GM18861 (cell line): ENCODE measurements at regions not wholly inside any gene's neighbourhood (a gene's known extent, or its start where the extent isn't known, plus 50 kb on each side); places are given as distances from the start of the nearest gene placed in this dataset.

Experiments
- ATAC-seq: cut with Tn5 transposase; IDR thresholded peaks from one replicate; pipeline ENCODE4 v1.9.1; 2021; ENCODE audit not compliant: unreplicated experiment

- ATAC-seq, result no peak
These were observed 1053.6 kb downstream of the SLC6A15 start for GRCh38 chr12:83859021-83859420.

DNA sequence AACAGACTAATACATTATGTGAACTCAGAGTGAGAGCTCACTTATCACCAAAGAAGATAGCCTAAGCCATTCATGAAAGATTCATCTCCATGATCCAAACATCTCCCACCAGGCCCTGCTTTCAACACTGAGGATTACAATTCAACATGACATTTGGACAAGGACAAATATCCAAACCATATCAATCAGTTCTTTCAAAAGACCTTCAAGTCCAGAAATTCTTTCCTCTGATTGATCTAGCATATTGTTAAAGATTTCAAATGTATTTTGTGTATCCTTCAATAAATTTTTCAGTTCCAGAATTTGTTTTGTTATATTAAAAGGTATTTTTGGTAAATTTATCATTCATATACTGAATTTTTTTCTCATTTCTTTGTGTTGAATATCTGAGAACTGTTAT, 1055.8 kb downstream of the SLC6A15 start:
- ATAC-seq, result no peak

- ATAC-seq, result no peak
These were observed 1062.1 kb downstream of the SLC6A15 start for GRCh38 chr12:83850531-83850930.

- no peak for ATAC-seq
These were observed 1063.9 kb downstream of the SLC6A15 start for GRCh38 chr12:83848702-83849101.

- ATAC-seq, result no peak
These were observed 1069.1 kb downstream of the SLC6A15 start for GRCh38 chr12:83843541-83843940.

DNA sequence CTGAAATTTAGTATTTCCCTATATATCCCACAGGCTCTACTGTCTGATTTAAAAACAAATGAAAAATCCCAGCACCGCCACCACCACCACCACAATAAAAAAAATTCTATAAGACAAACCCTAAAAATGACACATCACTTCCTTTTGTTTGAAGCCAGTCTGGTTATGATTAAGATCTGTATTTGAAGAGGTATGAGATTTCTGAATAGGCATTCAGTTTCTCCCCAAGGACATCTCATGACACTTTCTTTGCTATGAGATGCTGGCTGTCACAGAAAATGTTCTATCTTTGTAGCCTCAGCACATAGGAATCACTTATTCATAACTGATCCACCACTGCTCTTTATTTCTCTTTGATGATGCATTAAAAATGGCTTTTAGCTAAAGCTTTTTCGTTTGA, 1071.0 kb downstream of the SLC6A15 start:
- no peak for ATAC-seq

GRCh38 chr12:83827860-83828259, 1084.7 kb downstream of the SLC6A15 start:
- ATAC-seq, result no peak

DNA sequence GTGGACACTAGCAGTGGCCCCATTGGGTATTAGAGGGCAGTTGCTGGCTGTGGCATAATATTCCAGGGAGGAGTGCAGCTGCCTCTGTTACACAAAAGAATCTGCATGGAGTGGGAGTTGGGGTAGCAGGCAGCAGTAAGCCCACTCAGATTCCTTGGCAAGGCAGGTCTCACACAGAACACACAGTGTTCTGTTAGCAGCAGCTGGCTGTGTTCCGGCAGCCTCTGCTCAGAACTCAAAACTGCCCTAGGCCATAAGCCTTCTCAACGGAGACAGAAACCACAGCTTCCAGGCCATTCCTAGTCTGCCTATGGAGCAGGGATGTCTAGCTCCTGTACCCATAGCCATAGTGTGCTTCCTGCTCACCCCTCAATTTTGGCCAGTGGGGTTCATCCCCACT, 1085.4 kb downstream of the SLC6A15 start:
- ATAC-seq, result no peak

GRCh38 chr12:83826112-83826511, 1086.5 kb downstream of the SLC6A15 start:
- ATAC-seq, result peak; percentile 51

DNA sequence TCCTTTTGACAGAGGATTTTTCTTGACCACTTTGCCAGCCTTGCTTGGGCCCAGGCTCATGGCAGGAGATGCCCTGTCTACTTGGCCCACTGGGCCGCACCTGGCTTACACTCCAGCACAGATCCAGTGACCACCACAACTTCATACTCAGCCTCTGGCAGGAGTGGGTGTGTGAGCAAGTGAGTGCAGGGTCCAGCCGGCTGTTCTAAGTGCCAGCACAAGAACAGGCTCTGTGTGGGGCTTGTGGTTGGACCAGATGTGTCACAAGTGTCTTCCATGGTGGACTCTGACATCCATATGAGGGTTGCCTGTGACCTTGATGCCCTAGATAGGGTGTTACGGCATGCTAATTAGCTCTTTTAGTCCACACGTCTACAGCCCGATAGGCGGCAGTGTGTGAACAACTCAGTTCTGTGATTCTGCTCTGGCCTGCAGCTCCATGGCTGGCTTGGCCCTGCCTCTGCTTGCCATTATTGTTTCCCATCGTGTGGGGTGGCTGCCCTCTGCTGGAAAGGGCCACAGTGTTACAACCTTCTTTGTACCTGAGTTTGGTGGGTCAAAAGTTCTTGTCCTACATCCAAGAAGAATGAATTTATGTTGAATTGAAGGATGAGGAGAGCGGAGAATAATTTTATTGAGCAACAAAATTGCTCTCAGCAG, 1089.1 kb downstream of the SLC6A15 start:
- ATAC-seq, result peak; percentile 98

GRCh38 chr12:83821967-83822366, 1090.6 kb downstream of the SLC6A15 start:
- no peak for ATAC-seq

GRCh38 chr12:83818881-83819280, 1093.7 kb downstream of the SLC6A15 start:
- ATAC-seq, result no peak

DNA sequence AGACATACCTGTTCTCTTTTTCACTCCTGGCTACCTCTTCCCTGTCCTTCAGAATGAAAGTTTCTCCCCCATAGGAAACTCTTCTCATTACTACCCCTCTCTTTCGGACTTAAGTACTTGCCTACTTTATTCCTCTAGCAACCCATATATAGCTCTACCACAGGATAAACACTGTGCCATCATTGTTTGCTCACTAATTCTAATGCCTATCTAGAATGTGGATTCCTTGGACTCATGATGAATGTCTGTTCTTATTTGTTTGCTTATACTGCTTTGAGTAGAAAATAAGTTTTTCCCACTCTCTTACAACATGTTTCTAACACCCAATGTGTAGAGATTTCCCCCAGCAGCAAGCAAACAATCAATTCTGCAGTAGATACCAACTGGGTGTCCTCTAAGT, 1094.9 kb downstream of the SLC6A15 start:
- ATAC-seq, result no peak

DNA sequence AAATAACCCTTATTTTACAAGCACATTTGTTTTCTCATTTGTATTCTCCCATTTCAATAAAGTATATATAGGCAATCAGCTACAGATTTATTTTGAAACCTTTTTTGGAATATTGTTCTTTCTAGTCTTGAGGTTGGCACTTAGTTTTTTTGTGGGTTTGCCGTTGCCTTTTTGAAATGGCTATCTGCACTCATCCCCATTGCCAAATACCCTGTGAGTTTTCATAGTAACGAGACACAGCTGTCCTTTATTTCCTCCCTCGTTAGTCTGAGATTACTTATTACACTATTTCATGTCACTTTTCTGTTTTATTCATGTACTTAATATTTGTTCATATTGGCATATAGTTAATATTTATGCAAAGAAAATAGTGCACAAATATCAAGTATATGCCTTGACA, 1104.0 kb downstream of the SLC6A15 start:
- ATAC-seq, result no peak

DNA sequence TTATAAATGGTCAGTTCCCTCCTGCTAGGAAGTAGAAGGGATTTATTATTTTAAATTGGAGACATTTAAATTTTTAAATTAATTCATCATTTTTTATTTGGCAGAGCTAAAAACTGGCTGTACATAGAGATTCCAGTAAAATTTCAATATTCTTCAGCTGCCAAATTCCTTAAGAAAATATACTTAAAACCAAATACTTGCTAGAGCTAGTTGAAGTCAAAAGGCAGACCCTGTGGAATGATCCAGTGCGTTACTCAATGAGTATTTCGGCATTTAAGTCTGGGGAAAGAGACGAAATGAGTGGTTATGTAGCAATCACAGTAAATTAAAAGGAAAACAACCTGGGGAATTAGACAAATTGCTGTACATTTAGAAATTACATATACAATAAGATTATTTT, 1104.7 kb downstream of the SLC6A15 start:
- ATAC-seq, result no peak

- no peak for ATAC-seq
These were observed 1106.7 kb downstream of the SLC6A15 start for GRCh38 chr12:83805873-83806272.

GRCh38 chr12:83805156-83805772, 1107.3 kb downstream of the SLC6A15 start:
- no peak for ATAC-seq

DNA sequence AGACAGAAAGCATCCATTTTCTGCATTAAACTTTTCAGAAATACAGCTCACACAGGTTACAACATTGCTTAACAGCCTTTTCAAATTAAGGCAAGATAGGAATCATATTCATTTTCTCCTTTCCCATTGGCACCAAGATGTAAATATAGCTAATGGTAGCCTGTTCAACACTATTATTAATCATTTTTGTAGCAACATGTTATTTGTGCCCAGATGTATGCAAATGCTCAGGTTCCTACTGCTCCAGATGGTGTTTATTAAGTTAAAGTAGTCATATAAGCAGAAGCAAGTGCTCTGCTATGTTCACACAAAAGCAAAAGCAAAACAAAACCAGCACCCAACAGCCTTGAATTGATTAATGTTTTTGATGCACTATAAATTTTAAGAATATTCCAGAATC, 1110.6 kb downstream of the SLC6A15 start:
- ATAC-seq, result no peak

DNA sequence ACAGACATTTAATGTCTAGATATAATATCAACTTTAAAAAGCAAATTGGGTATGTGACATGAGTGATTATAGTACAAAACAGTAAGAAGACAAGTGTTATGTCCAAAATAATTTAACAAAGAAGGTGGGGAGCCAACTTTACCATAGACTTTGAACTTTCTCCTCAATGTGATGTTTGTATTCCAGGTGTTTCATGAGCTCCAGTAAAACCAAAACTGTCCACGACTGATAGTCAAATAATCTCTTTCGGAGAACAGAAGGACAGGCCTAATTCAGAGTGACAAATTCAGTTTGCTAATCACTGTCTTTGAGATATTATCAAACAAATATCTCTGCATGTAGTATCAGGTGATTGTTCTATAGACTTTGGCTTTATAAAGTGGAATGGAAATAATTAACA, 1112.6 kb downstream of the SLC6A15 start:
- ATAC-seq, result no peak

GRCh38 chr12:83796531-83796930, 1109.8 kb downstream of the TMTC2 start:
- no peak for ATAC-seq

GRCh38 chr12:83793616-83794015, 1106.9 kb downstream of the TMTC2 start:
- no peak for ATAC-seq

DNA sequence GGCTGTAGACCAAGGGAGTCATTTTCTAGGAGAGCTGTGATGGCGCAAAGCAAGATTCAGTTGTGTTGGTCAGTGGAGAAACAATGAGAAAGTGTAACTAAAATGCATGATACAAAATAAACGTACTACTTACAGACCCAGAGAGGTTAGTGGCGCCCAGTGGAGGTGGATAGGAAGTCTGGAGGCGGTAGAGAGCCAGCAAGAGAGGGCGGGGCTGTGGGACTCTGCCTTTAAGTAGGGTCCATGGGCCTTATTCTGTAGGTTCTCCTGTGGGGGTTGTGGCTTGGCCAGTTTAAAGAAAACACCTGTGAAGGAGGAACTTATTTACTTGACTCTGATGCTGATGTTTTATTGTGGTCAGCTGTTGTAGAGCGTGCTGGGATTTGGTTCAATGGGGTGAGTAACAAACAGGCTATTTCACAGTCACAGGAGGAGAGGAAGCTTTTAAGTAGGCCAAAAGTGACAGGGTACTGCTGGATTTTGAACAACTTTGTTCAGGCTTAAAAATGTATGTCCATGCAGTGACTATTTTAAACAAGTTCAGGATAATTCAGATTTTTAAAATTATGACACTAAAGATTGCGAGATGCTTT, 1097.7 kb downstream of the TMTC2 start:
- ATAC-seq, result no peak

- no peak for ATAC-seq
These were observed 1092.8 kb downstream of the TMTC2 start for GRCh38 chr12:83779526-83779925.
